A549 (cell line): ENCODE measurements at regions not wholly inside any gene's neighbourhood (a gene's known extent, or its start where the extent isn't known, plus 50 kb on each side); places are given as distances from the start of the nearest gene placed in this dataset.

ENCODE experiments used
- ATAC-seq, 2 experiments: fragments of 200-7000 bp in 1 of 2; fragments of >200 bp in 1 of 2; cut with Nextera tagmentation in 1 of 2; cut with Tn5 transposase in 1 of 2; 3 replicates each; pipeline versions ENCODE4 v1.8.0 to v1.9.1; 2018 to 2020; ENCODE audit warnings: mild to moderate bottlenecking in 1 of 2, moderate library complexity in 1 of 2
- CTCF ChIA-PET: fragments of 300-600 bp; sonication (Branson Sonifier 250); formaldehyde crosslinking; extraction: SDS; loops from one replicate; lab custom pipeline; 2021; ENCODE audit warnings: antibody characterized with exemption, inconsistent platforms; lab: Yijun Ruan, JAX
- POLR2A ChIA-PET: fragments of 350-600 bp; formaldehyde crosslinking; extraction: SDS; loops from one replicate; lab custom pipeline; 2021; ENCODE audit warnings: antibody characterized with exemption, inconsistent platforms; lab: Yijun Ruan, JAX
- DNase-seq, 2 experiments: peaks; one replicate each; pipeline versions ENCODE4 v3.0.0 to v3.0.0-alpha.2; 2011 to 2016; ENCODE audit warnings: low read depth in 1 of 2, low spot score in 1 of 2
- FAIRE-seq: peaks from 2 replicates; lab custom pipeline; 2011; peaks lifted over from hg19 to GRCh38; lab: Jason Lieb, UNC
- H3K27ac ChIP-seq, 2 experiments: fragments of >200 bp; sonication (Bioruptor Twin); formaldehyde crosslinking; 3 replicates each; pipeline ENCODE4 v1.5.1; 2016 to 2017
- H3K4me1 ChIP-seq: fragments of >200 bp; sonication (Bioruptor Twin); formaldehyde crosslinking; 3 replicates; pipeline ENCODE4 v1.6.1; 2016
- H3K4me2 ChIP-seq: fragments of >200 bp; sonication (Bioruptor Twin); formaldehyde crosslinking; 3 replicates; pipeline ENCODE4 v1.6.1; 2016
- H3K4me3 ChIP-seq: fragments of >200 bp; sonication (Bioruptor Twin); formaldehyde crosslinking; 3 replicates; pipeline ENCODE4 v1.5.1; 2016
- H3K9me3 ChIP-seq: fragments of >200 bp; sonication (Bioruptor Twin); formaldehyde crosslinking; 3 replicates; pipeline ENCODE4 v1.6.1; 2016
- BHLHE40 ChIP-seq: IDR thresholded peaks from 2 replicates; pipeline ENCODE4 v1.6.1; 2012; ENCODE audit warnings: low read depth, low read length, inconsistent platforms
- CEBPB ChIP-seq, 2 experiments: fragments of >200 bp in 1 of 2; sonication (Bioruptor Twin) in 1 of 2; formaldehyde crosslinking in 1 of 2; IDR thresholded peaks; 2 replicates each; pipeline ENCODE4 v1.6.1; 2012 to 2016
- CHD2 ChIP-seq: fragments of 150-350 bp; IDR thresholded peaks from 2 replicates; pipeline ENCODE4 v1.6.1; 2014; ENCODE audit warnings: low read length; ENCODE audit not compliant: partially characterized antibody
- CHD4 ChIP-seq: fragments of 200-600 bp; sonication (generic); IDR thresholded peaks from 2 replicates; pipeline ENCODE4 v1.6.1; 2016; ENCODE audit warnings: antibody characterized with exemption, mild to moderate bottlenecking, borderline replicate concordance
- CTCF ChIP-seq: fragments of >200 bp; sonication (Bioruptor Twin); formaldehyde crosslinking; IDR thresholded peaks from 3 replicates; pipeline ENCODE4 v1.5.1; 2016
- E2F6 ChIP-seq: IDR thresholded peaks from 2 replicates; pipeline ENCODE4 v1.6.1; 2012; ENCODE audit warnings: low read depth, borderline replicate concordance
- EHF ChIP-seq: fragments of 250-450 bp; sonication (Bioruptor Pico); IDR thresholded peaks from 2 replicates; pipeline ENCODE4 v1.5.0; 2020; ENCODE audit warnings: mild to moderate bottlenecking
- ESRRA ChIP-seq: fragments of 150-350 bp; IDR thresholded peaks from 2 replicates; pipeline ENCODE4 v1.6.1; 2014; ENCODE audit warnings: mild to moderate bottlenecking, low read length, borderline replicate concordance
- HDAC2 ChIP-seq: fragments of 200-600 bp; sonication (generic); IDR thresholded peaks from 2 replicates; pipeline ENCODE4 v1.6.1; 2016
- HES2 ChIP-seq: fragments of >200 bp; sonication (Bioruptor Twin); formaldehyde crosslinking; IDR thresholded peaks from 2 replicates; pipeline ENCODE4 v1.6.1; 2016
- HEYL ChIP-seq: fragments of 250-450 bp; sonication (Bioruptor Pico); IDR thresholded peaks from 2 replicates; pipeline ENCODE4 v1.8.0; 2021; ENCODE audit warnings: mild to moderate bottlenecking, moderate library complexity
- HMGXB4 ChIP-seq: fragments of 250-450 bp; sonication (Bioruptor Pico); IDR thresholded peaks from 2 replicates; pipeline ENCODE4 v1.5.0; 2021; ENCODE audit warnings: mild to moderate bottlenecking, moderate library complexity, borderline replicate concordance
- JUNB ChIP-seq: fragments of >200 bp; sonication (Bioruptor Twin); formaldehyde crosslinking; IDR thresholded peaks from 2 replicates; pipeline ENCODE4 v1.6.1; 2016
- MAX ChIP-seq: IDR thresholded peaks from 2 replicates; pipeline ENCODE4 v1.6.1; 2012
- MYC ChIP-seq: IDR thresholded peaks from 2 replicates; pipeline ENCODE4 v1.6.1; 2012; ENCODE audit warnings: mild to moderate bottlenecking, inconsistent platforms, low read length, improper control_type of control experiment, borderline replicate concordance
- POLR2A ChIP-seq: IDR thresholded peaks from 2 replicates; pipeline ENCODE4 v1.6.1; 2012; ENCODE audit warnings: mild to moderate bottlenecking, low read length
- RCOR1 ChIP-seq: fragments of 150-350 bp; IDR thresholded peaks from 2 replicates; pipeline ENCODE4 v1.6.1; 2014; ENCODE audit warnings: antibody characterized with exemption, low read length, low read depth
- RNF2 ChIP-seq: fragments of 200-600 bp; sonication (generic); IDR thresholded peaks from 2 replicates; pipeline ENCODE4 v1.6.1; 2016; ENCODE audit warnings: low read depth, mild to moderate bottlenecking, antibody characterized with exemption, moderate library complexity, borderline replicate concordance
- ZFP36 ChIP-seq: fragments of 450-650 bp; IDR thresholded peaks from 2 replicates; pipeline ENCODE4 v1.6.1; 2014; ENCODE audit warnings: borderline replicate concordance; ENCODE audit not compliant: partially characterized antibody
- ZNF302 ChIP-seq: fragments of 250-450 bp; sonication (Bioruptor Pico); IDR thresholded peaks from 2 replicates; pipeline ENCODE4 v1.9.0; 2021; ENCODE audit warnings: inconsistent platforms, mild to moderate bottlenecking, moderate library complexity
- WGBS: methylation state at CpG from one replicate; pipeline ENCODE4 v1.1.6; 2017; ENCODE audit errors: missing lambda C conversion rate; 5-methylcytosine and 5-hydroxymethylcytosine counted together

- Histone ChIP-seq H3K4me1 (no peaks in the 10 kb centered on the region), H3K4me2 (no peak overlapping the region), H3K4me3 (no peak overlapping the region), H3K9me3 (peaks cover 10% of the 10 kb centered on the region; the same call in 2 of the 3 replicates), H3K27ac (no peak overlapping the region)
- DNase-seq (no peak), FAIRE-seq (no peak), ATAC-seq (no peak)
- ChIA-PET CTCF (no interaction called here), POLR2A (no interaction called here)
- no peak for TF ChIP-seq RNF2
- no peak for TF ChIP-seq HMGXB4 (CRISPR knock-in tag)
- no peak for TF ChIP-seq CEBPB (IDR thresholded peaks at IDR 0.05)
- TF ChIP-seq CHD2 = no peak
- TF ChIP-seq E2F6 = no peak
- no peak for TF ChIP-seq HDAC2
- no peak for TF ChIP-seq JUNB
- TF ChIP-seq HES2 = no peak
- no peak for TF ChIP-seq ZNF302 (CRISPR knock-in tag)
- TF ChIP-seq ESRRA = no peak
- WGBS = 65% methylated on average over 2 of the region's 2 CpGs
Observed at GRCh38 chr3:177760803-177761202, 563.5 kb upstream of the TBL1XR1 start.

GRCh38 chr3:177764377-177764912, 567.2 kb upstream of the TBL1XR1 start:
- Histone ChIP-seq H3K4me3 (no peak overlapping the region), H3K9me3 (peaks cover 5% of the 10 kb centered on the region; the same call in 2 of the 3 replicates)
- 82% methylated on average over 1 of the region's 1 CpG for WGBS
- no peak for FAIRE-seq
- no peak for DNase-seq
- TF ChIP-seq BHLHE40 = no peak
- TF ChIP-seq MAX = no peak
- no peak for TF ChIP-seq MYC
- TF ChIP-seq ZFP36 = no peak
- TF ChIP-seq POLR2A = no peak
- no peak for TF ChIP-seq CTCF
- no peak for TF ChIP-seq RCOR1
- no peak for TF ChIP-seq CHD4
- no peak for TF ChIP-seq CEBPB (IDR thresholded peaks at IDR 0.05)
- TF ChIP-seq, all 56 proteins: peak for 0
- POLR2A ChIA-PET = no interaction called here
- ATAC-seq = no peak
- Histone ChIP-seq H3K27ac (no peak overlapping the region), H3K4me1 (no peaks in the 10 kb centered on the region), H3K4me2 (no peak overlapping the region)
- CTCF ChIA-PET = no interaction called here

GRCh38 chr3:177764933-177765332, 567.7 kb upstream of the TBL1XR1 start:
- ATAC-seq = no peak
- no peak for FAIRE-seq
- CTCF ChIA-PET = no interaction called here
- H3K9me3 ChIP-seq = 0 out of 3 replicates have a peak, but pooled peaks cover under 1% of the 10 kb centered on the region
- no peak overlapping the region for H3K27ac ChIP-seq
- POLR2A ChIA-PET = no interaction called here
- TF ChIP-seq BHLHE40 (no peak), HEYL (CRISPR knock-in tag) (no peak), EHF (no peak), MAX (no peak), POLR2A (no peak)
- no peaks in the 10 kb centered on the region for H3K4me1 ChIP-seq
- DNase-seq = no peak
- H3K4me2 ChIP-seq = no peak overlapping the region
- H3K4me3 ChIP-seq = no peak overlapping the region
- 71% methylated on average over 3 of the region's 3 CpGs for WGBS
